ENCODE measurements at regions not wholly inside any gene's neighbourhood (a gene's known extent, or its start where the extent isn't known, plus 50 kb on each side); places are given as distances from the start of the nearest gene placed in this dataset.
"Not testable (repeated sequence)": the region's sequence is repeated elsewhere in the genome, so short reads cannot be mapped to it uniquely, and the experiment has no call there.

GRCh38 chr20:12833861-12834260 is 174.9 kb upstream of the SPTLC3 start:
- ChIA-PET CTCF (interaction anchor here (0.9 kb wide), 1 partner anchor 8 kb away, joined by 3 read pairs; no protein-coding TSS in a partner anchor), POLR2A (no interaction called here)
- no peak for DNase-seq (ENCODE audit: extremely low spot score)
- no peak for TF ChIP-seq CTCF (IDR thresholded peaks at IDR 0.05; ENCODE audit: control extremely low read depth, extremely low read depth, low read depth, missing control alignments)

- no peak for TF ChIP-seq CTCF (IDR thresholded peaks at IDR 0.05; ENCODE audit: control extremely low read depth, extremely low read depth, low read depth, missing control alignments)
- ChIA-PET POLR2A (no interaction called here), CTCF (no interaction called here)
- no peak for DNase-seq (ENCODE audit: extremely low spot score)
Measured at GRCh38 chr20:12835999-12836398, 172.8 kb upstream of the SPTLC3 start.

- TF ChIP-seq CTCF (IDR thresholded peaks at IDR 0.05; ENCODE audit: control extremely low read depth, extremely low read depth, low read depth, missing control alignments), result no peak
- ChIA-PET CTCF (interaction anchor here (1.6 kb wide), 1 partner anchor 15 kb away, joined by 3 read pairs; no protein-coding TSS in a partner anchor), POLR2A (no interaction called here)
- DNase-seq (ENCODE audit: extremely low spot score), result no peak
Measured at GRCh38 chr20:12837646-12838045, 171.1 kb upstream of the SPTLC3 start.

GRCh38 chr20:12838261-12838866 is 170.4 kb upstream of the SPTLC3 start:
- peak; percentile 21 for TF ChIP-seq CTCF (IDR thresholded peaks at IDR 0.05; ENCODE audit: control extremely low read depth, extremely low read depth, low read depth, missing control alignments)
- CTCF ChIA-PET, result interaction anchor here (0.8 to 2.5 kb wide), 4 partner anchors 9 to 23 kb away, joined by 3 to 9 read pairs (median 3); no protein-coding TSS in a partner anchor
- POLR2A ChIA-PET, result no interaction called here
- DNase-seq (ENCODE audit: extremely low spot score), result no peak

GRCh38 chr20:12847872-12848271 is 160.9 kb upstream of the SPTLC3 start:
- POLR2A ChIA-PET, result no interaction called here
- CTCF ChIA-PET, result interaction anchor here (1.3 kb wide), 1 partner anchor 936 kb away, joined by 3 read pairs; no protein-coding TSS in a partner anchor
- TF ChIP-seq CTCF (IDR thresholded peaks at IDR 0.05; ENCODE audit: control extremely low read depth, extremely low read depth, low read depth, missing control alignments), result no peak
- no peak for DNase-seq (ENCODE audit: extremely low spot score)

- no peak for DNase-seq (ENCODE audit: extremely low spot score)
- CTCF ChIA-PET, result interaction anchor here (1.3 kb wide), 1 partner anchor 937 kb away, joined by 3 read pairs; no protein-coding TSS in a partner anchor
- no peak for TF ChIP-seq CTCF (IDR thresholded peaks at IDR 0.05; ENCODE audit: control extremely low read depth, extremely low read depth, low read depth, missing control alignments)
Measured at GRCh38 chr20:12849225-12849910, 159.4 kb upstream of the SPTLC3 start.

GRCh38 chr20:12857643-12858042 is 151.1 kb upstream of the SPTLC3 start:
- DNase-seq (ENCODE audit: extremely low spot score); POLR2A ChIA-PET: not testable (repeated sequence)
- CTCF ChIA-PET, result interaction anchor here (1.0 kb wide), 1 partner anchor 16 kb away, joined by 3 read pairs; no protein-coding TSS in a partner anchor

More at GRCh38 chr20:12849225-12849910, 159.4 kb upstream of the SPTLC3 start:
- POLR2A ChIA-PET, result no interaction called here

Measured in GM10248 (cell line).